ENCODE measurements at regions not wholly inside any gene's neighbourhood (a gene's known extent, or its start where the extent isn't known, plus 50 kb on each side); places are given as distances from the start of the nearest gene placed in this dataset.

- in situ Hi-C loops (cut with MboI; ENCODE audit: low pct_unique_long_range_greater_than_20kb, low sequenced_read_pairs, unreplicated experiment), result no loop called here
Observed at GRCh38 chrX:149161435-149162088, 343.5 kb downstream of the IDS start.

GRCh38 chrX:149157976-149158375 is 347.1 kb downstream of the IDS start:
- in situ Hi-C loops (cut with MboI; ENCODE audit: low pct_unique_long_range_greater_than_20kb, low sequenced_read_pairs, unreplicated experiment), result no loop called here

More at GRCh38 chrX:149161435-149162088, 343.5 kb downstream of the IDS start:
- DNase-seq (ENCODE audit: low spot score), result no peak
- no peak for TF ChIP-seq CTCF (IDR thresholded peaks at IDR 0.05; ENCODE audit: extremely low read depth, insufficient read depth, missing control alignments)

GRCh38 chrX:149152941-149153340 is 352.2 kb downstream of the IDS start:
- no peak for DNase-seq (ENCODE audit: low spot score)
- in situ Hi-C loops (cut with MboI; ENCODE audit: low pct_unique_long_range_greater_than_20kb, low sequenced_read_pairs, unreplicated experiment), result no loop called here
- no peak for TF ChIP-seq CTCF (IDR thresholded peaks at IDR 0.05; ENCODE audit: extremely low read depth, insufficient read depth, missing control alignments)

More at GRCh38 chrX:149157976-149158375, 347.1 kb downstream of the IDS start:
- DNase-seq (ENCODE audit: low spot score), result no peak
- no peak for TF ChIP-seq CTCF (IDR thresholded peaks at IDR 0.05; ENCODE audit: extremely low read depth, insufficient read depth, missing control alignments)

GRCh38 chrX:149151805-149152757 is 353.0 kb downstream of the IDS start:
- DNase-seq (ENCODE audit: low spot score), result no peak
- no peak for TF ChIP-seq CTCF (IDR thresholded peaks at IDR 0.05; ENCODE audit: extremely low read depth, insufficient read depth, missing control alignments)
- in situ Hi-C loops (cut with MboI; ENCODE audit: low pct_unique_long_range_greater_than_20kb, low sequenced_read_pairs, unreplicated experiment), result no loop called here

- DNase-seq (ENCODE audit: low spot score), result no peak
- TF ChIP-seq CTCF (IDR thresholded peaks at IDR 0.05; ENCODE audit: extremely low read depth, insufficient read depth, missing control alignments), result no peak
- in situ Hi-C loops (cut with MboI; ENCODE audit: low pct_unique_long_range_greater_than_20kb, low sequenced_read_pairs, unreplicated experiment), result no loop called here
Observed at GRCh38 chrX:149145845-149146285, 359.2 kb downstream of the IDS start.

- in situ Hi-C loops (cut with MboI; ENCODE audit: low pct_unique_long_range_greater_than_20kb, low sequenced_read_pairs, unreplicated experiment), result no loop called here
- no peak for TF ChIP-seq CTCF (IDR thresholded peaks at IDR 0.05; ENCODE audit: extremely low read depth, insufficient read depth, missing control alignments)
- no peak for DNase-seq (ENCODE audit: low spot score)
Observed at GRCh38 chrX:149131774-149132173, 373.3 kb downstream of the IDS start.
